ENCODE measurements at regions not wholly inside any gene's neighbourhood (a gene's known extent, or its start where the extent isn't known, plus 50 kb on each side); places are given as distances from the start of the nearest gene placed in this dataset.

GRCh38 chr13:73482556-73482955, 423.8 kb downstream of the KLF5 start:
- DNase-seq, result no peak

GRCh38 chr13:73481886-73482445, 423.2 kb downstream of the KLF5 start:
- no peak for DNase-seq

GRCh38 chr13:73480779-73481559, 422.2 kb downstream of the KLF5 start:
- DNase-seq, result no peak

GRCh38 chr13:73479856-73480255, 421.1 kb downstream of the KLF5 start:
- DNase-seq, result no peak

GRCh38 chr13:73479351-73479750, 420.5 kb downstream of the KLF5 start:
- no peak for DNase-seq

- no peak for DNase-seq
Measured at GRCh38 chr13:73477441-73477840, 418.6 kb downstream of the KLF5 start.

GRCh38 chr13:73473016-73473415, 414.2 kb downstream of the KLF5 start:
- DNase-seq, result no peak

- DNase-seq, result no peak
Measured at GRCh38 chr13:73467125-73467524, 408.3 kb downstream of the KLF5 start.

- no peak for DNase-seq
Measured at GRCh38 chr13:73466561-73466960, 407.8 kb downstream of the KLF5 start.

GRCh38 chr13:73465617-73465971, 406.8 kb downstream of the KLF5 start:
- no peak for DNase-seq

GRCh38 chr13:73464758-73465616, 406.2 kb downstream of the KLF5 start:
- no peak for DNase-seq

- no peak for DNase-seq
Measured at GRCh38 chr13:73462241-73462640, 403.4 kb downstream of the KLF5 start.

GRCh38 chr13:73451221-73452029, 392.6 kb downstream of the KLF5 start:
- no peak for DNase-seq

- no peak for DNase-seq
Measured at GRCh38 chr13:73450583-73450982, 391.8 kb downstream of the KLF5 start.

GRCh38 chr13:73449252-73449651, 390.4 kb downstream of the KLF5 start:
- DNase-seq, result no peak

GRCh38 chr13:73440296-73440895, 381.6 kb downstream of the KLF5 start:
- DNase-seq, result no peak

GRCh38 chr13:73433890-73434289, 375.1 kb downstream of the KLF5 start:
- DNase-seq, result no peak

- no peak for DNase-seq
Measured at GRCh38 chr13:73433458-73433857, 374.7 kb downstream of the KLF5 start.

- DNase-seq, result no peak
Measured at GRCh38 chr13:73429701-73430100, 370.9 kb downstream of the KLF5 start.

GRCh38 chr13:73428706-73429105, 369.9 kb downstream of the KLF5 start:
- DNase-seq, result no peak

- no peak for DNase-seq
Measured at GRCh38 chr13:73428137-73428536, 369.3 kb downstream of the KLF5 start.

GRCh38 chr13:73422973-73423372, 364.2 kb downstream of the KLF5 start:
- no peak for DNase-seq

All from NCI-H2081 treated with DMSO at 0.1 percent for 48 hours (cell line).